ENCODE measurements at regions not wholly inside any gene's neighbourhood (a gene's known extent, or its start where the extent isn't known, plus 50 kb on each side); places are given as distances from the start of the nearest gene placed in this dataset.
"Not testable (repeated sequence)": the region's sequence is repeated elsewhere in the genome, so short reads cannot be mapped to it uniquely, and the experiment has no call there.

DNA sequence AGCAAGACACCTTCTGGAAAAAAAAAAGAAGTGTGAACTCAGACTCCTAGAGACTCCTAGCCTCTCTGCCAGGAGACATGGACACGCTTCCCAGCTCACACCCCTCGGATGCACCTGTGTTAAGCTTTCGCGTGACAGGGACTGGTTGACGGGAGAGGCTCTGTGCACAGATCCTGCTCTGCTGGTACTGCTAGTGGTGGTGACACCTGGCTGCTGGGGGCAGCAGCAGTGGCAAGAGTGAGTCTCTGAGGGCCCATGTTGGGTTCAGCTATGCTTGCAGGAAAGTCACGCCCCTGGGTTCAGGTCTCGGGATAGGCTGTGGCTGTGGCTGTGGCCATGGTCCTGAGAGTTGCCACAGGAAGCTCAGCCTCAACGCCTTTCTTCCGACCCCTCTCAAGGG lies 81.1 kb downstream of the XRCC2 start:
- no peak for DNase-seq

DNA sequence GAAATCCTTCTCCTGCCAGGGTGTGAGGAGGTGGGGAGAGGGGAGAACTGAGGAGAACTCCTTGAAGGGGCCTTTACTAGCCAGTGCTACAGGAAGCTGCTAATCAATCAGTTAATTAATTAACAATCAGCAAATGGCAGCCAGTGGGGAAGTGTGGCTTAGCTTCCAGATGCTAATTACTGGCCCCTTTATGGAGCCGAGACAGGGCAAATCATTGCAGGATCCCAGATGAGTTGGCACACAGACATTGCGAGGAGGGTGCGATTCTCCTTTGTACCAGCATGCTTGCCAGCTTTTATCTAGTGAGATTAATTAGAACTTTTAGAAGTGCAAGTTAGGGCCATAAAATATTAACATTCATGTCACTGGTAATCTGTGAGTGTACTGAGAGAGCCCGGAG lies 84.0 kb downstream of the XRCC2 start:
- no peak for DNase-seq

DNA sequence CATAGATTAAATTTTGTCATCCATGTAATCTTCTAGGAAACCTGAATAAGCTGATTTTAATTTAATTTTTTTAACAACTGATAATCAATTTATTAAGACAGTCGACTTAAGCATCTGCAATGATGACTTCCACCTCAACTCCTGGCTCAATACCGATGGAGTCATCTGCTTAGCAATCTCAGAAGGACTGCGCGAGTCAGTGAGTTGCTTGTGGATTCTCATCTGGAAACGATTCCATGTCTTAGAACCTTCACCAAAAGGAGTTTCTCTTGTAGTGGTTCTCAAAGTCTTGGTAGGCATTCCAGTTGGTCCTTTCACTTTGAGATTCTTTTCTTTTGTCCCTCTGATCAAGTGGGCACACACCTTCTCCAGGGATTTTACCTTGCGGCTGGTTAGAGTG lies 85.5 kb downstream of the XRCC2 start:
- DNase-seq, result no peak

- not testable (repeated sequence) for DNase-seq
Observed at GRCh38 chr7:152589821-152590220, 86.1 kb downstream of the XRCC2 start.

DNA sequence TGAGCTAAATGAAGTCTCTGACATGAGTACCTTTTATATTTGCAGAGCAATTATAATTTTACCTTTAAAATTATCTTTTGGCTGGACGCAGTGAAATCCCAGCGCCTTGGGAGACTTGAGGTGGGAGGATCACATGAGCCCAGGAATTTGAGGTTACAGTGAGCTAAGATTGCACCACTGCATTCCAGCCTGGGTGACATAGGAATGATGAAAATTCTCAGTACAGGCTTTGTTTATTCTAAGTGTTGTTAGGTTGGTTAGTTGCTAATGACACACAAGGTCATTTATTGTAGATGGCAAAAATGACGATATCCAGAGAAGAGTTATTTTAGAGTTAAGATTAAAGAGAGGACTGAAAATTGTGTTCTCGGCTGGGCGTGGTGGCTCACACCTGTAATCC lies 87.6 kb downstream of the XRCC2 start:
- DNase-seq, result peak; percentile 5

- DNase-seq, result no peak
Observed at GRCh38 chr7:152587366-152587765, 88.6 kb downstream of the XRCC2 start.

DNA sequence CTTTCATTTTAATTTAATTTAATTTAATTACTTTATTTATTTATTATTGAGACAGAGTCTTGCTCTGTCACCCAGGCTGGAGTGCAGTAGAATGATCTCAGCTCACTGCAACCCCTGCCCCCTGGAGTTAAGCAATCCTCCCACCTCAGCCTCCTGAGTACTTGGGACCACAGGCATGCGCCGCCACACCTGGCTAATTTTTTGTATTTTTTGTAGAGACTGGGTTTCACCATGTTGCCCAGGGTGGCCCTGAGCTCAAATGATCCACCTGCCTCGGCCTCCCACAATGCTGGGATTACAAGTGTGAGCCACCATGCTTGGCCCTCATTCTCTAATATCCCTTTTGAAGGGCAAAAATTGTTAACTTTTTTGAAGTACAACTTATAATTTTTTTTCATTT lies 92.9 kb downstream of the XRCC2 start:
- DNase-seq, result no peak

DNA sequence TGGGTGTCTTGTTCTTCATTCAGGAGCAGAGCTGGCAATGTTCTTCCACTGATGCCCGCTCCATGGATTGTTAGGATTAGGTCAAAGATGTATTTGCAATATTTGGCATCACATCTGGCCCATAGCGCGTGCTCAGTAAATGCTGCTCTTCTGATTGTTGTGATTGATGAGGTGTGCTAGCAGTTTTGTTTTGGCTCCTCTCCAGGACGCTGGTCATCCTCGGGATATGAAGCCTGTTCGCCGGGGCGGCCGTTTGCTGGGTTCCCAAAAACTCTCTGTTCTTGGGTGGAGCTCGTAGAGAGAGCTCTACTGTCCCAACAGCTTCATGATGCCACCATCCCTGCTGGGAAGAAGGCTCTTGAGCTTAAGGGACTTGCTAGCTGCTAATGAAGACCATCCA lies 96.9 kb downstream of the XRCC2 start:
- peak; percentile 2 for DNase-seq

DNA sequence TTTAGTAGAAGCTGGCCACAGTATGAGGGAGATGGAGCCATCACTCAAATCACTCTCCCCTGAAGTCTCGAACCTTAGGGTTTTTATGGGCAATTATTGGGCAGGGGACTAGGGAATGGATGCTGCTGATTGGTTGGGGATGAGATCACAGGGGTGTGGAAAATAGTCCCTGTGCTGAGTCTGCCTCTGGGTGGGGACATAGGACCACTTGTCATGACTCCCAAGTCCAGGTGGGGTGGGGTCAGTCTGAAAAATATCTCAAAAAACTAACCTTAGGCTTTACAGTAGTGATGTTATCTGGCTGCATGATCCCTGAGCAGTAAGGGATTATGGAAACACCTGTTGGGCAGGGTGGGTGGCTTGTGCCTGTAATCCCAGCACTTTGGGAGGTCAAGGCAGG lies 98.6 kb downstream of the XRCC2 start:
- no peak for DNase-seq

- DNase-seq, result no peak
Observed at GRCh38 chr7:152574892-152575548, 100.9 kb downstream of the XRCC2 start.

GRCh38 chr7:152573186-152573585 lies 102.8 kb downstream of the XRCC2 start:
- DNase-seq, result not testable (repeated sequence)

DNA sequence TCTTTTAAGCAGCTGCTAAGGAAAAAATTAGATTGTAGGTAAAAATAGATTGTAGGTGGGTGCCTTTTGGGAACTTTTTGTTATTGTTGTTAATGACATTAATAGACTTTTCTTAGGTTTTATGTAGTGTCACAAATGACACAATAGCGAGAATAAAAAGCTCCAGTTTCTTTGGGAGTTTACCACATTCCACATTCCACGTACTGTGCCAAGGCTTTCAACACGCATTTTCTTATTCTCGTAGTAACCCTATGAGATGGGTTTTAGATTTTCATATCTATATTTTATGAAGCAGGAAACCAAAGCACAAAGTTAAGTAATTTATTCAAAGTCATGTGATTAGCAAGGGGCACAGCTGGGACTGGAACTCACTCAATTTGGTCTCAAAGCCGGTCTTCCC lies 103.8 kb downstream of the XRCC2 start:
- DNase-seq, result no peak

- DNase-seq, result no peak
Observed at GRCh38 chr7:152571068-152571467, 104.9 kb downstream of the XRCC2 start.

DNA sequence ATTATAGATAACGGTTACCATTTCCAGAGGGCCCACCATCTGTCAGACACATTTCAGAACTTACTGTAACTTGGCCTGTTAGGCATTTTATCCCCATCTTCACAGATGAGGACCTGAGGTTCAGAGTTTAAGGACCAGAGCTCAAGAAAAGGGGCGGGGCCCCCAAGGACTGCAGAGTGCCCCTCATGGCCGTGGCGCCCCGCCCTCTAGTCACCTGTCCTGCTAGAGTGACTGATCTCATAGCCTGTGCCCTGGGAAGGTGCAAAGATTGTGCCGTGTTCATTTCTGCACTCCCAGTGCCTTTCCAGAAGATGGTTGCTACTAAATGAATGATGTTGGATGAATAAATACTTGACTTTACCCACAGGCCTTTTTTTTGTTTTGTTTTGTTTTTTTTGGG lies 107.0 kb downstream of the XRCC2 start:
- no peak for DNase-seq

GRCh38 chr7:152565731-152566130 lies 110.2 kb downstream of the XRCC2 start:
- no peak for DNase-seq

DNA sequence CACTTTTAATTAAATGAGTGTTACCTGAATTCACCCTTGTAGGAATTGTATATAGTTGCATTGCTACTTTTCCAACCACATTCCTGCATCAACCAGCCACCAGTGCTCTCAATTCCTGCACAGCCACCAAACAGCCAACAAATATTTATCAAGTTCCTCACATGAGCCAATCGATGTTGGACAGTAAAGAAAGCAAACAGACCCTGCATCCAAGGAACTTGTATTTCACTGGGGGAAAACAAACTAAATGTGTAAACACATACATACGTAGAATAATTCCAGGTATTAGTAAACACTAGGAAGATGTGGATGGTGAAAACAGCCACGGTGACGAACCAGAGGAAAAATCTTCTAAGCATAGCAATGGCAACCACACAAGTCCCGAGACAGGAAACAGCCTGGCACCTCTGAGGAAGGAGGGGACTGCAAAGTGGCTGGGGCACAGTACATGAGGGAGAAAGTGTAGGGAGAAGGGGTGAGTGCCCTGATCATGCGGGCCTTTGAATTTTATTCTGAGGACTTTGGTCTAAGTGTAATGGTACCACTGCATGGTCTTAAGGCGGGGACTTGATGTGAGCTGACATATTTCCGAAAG lies 111.2 kb downstream of the XRCC2 start:
- DNase-seq, result no peak

- DNase-seq, result no peak
Observed at GRCh38 chr7:152556013-152556755, 119.8 kb downstream of the XRCC2 start.

- no peak for DNase-seq
Observed at GRCh38 chr7:152553671-152554317, 118.0 kb upstream of the KMT2C start.

- DNase-seq, result no peak
Observed at GRCh38 chr7:152551304-152552036, 115.7 kb upstream of the KMT2C start.

- DNase-seq, result no peak
Observed at GRCh38 chr7:152544971-152545619, 109.3 kb upstream of the KMT2C start.

- DNase-seq, result no peak
Observed at GRCh38 chr7:152544481-152544927, 108.7 kb upstream of the KMT2C start.

DNA sequence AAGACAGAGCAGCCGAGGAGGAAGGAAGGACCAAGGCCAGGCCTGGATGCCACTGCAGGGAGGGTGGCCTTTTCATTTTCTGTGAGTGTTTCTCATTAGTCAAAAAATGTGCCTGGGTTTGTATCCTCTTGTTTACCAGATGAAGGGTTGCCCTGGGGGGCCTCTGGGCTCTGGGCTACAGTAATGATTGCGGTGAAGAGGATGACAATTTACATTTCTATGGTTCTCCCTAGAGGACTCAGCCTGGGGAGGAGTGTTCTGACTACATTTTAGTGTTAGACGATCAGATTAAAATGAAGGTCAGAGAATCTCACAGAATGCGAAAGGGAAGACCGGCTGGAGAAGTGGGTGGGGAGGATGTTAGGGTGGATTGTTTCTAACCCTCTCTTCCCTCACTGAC lies 108.0 kb upstream of the KMT2C start:
- no peak for DNase-seq

DNA sequence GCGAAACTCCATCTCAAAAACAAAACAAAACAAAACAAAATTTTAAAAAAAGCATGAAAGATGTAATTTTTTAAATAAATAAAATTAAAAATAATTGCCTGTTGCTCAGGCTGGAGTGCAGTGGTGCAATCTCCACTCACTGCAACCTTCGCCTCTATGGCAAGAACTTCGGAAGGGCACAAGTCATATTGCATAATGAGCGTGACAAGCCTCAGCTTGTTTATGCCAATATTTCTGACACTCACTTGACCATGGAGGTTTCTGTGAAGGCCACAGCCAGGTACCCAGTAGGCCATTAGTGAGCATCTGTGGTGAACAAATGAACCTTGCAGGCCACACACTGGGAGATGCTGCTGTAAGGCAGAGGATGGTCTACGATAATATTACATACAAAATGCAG lies 106.1 kb upstream of the KMT2C start:
- no peak for DNase-seq
